GM18508 (cell line): ENCODE measurements at regions not wholly inside any gene's neighbourhood (a gene's known extent, or its start where the extent isn't known, plus 50 kb on each side); places are given as distances from the start of the nearest gene placed in this dataset.
"Not testable (repeated sequence)": the region's sequence is repeated elsewhere in the genome, so short reads cannot be mapped to it uniquely, and the experiment has no call there.

Experiments used
- ATAC-seq: cut with Tn5 transposase; IDR thresholded peaks from one replicate; pipeline ENCODE4 v1.9.1; 2021; ENCODE audit warnings: moderate number of reproducible peaks; ENCODE audit not compliant: insufficient read depth, unreplicated experiment

- no peak for ATAC-seq
These were observed 162.7 kb upstream of the NT5E start for GRCh38 chr6:85287158-85287557.

GRCh38 chr6:85286507-85286906 is 163.4 kb upstream of the NT5E start:
- ATAC-seq = not testable (repeated sequence)

- no peak for ATAC-seq
These were observed 163.9 kb upstream of the NT5E start for GRCh38 chr6:85285934-85286333.

GRCh38 chr6:85285114-85285513 is 164.8 kb upstream of the NT5E start:
- ATAC-seq = no peak

GRCh38 chr6:85283436-85283835 is 166.4 kb upstream of the NT5E start:
- ATAC-seq = no peak

GRCh38 chr6:85278466-85279035 is 171.3 kb upstream of the NT5E start:
- no peak for ATAC-seq

GRCh38 chr6:85276026-85276425 is 173.9 kb upstream of the NT5E start:
- ATAC-seq = not testable (repeated sequence)

- no peak for ATAC-seq
These were observed 174.4 kb upstream of the NT5E start for GRCh38 chr6:85275338-85275985.

GRCh38 chr6:85273870-85274269 is 176.0 kb upstream of the NT5E start:
- ATAC-seq = no peak

- ATAC-seq = no peak
These were observed 176.8 kb upstream of the NT5E start for GRCh38 chr6:85273046-85273445.

GRCh38 chr6:85272592-85272991 is 177.3 kb upstream of the NT5E start:
- ATAC-seq = no peak

- ATAC-seq = no peak
These were observed 187.3 kb upstream of the NT5E start for GRCh38 chr6:85262621-85263020.

- ATAC-seq = no peak
These were observed 188.6 kb upstream of the NT5E start for GRCh38 chr6:85261271-85261670.

- no peak for ATAC-seq
These were observed 194.2 kb upstream of the NT5E start for GRCh38 chr6:85255661-85256060.

GRCh38 chr6:85252552-85252951 is 197.3 kb upstream of the NT5E start:
- ATAC-seq = no peak

GRCh38 chr6:85252085-85252484 is 197.8 kb upstream of the NT5E start:
- no peak for ATAC-seq

- no peak for ATAC-seq
These were observed 198.6 kb upstream of the NT5E start for GRCh38 chr6:85251300-85251699.

GRCh38 chr6:85250586-85251220 is 199.2 kb upstream of the NT5E start:
- ATAC-seq = no peak

GRCh38 chr6:85245004-85245403 is 204.9 kb upstream of the NT5E start:
- no peak for ATAC-seq

GRCh38 chr6:85241498-85242052 is 208.3 kb upstream of the NT5E start:
- ATAC-seq = no peak

- no peak for ATAC-seq
These were observed 209.0 kb upstream of the NT5E start for GRCh38 chr6:85240787-85241385.
